CD14-positive monocyte (primary cell): ENCODE measurements at regions not wholly inside any gene's neighbourhood (a gene's known extent, or its start where the extent isn't known, plus 50 kb on each side); places are given as distances from the start of the nearest gene placed in this dataset.

Experiments
- DNase-seq, 3 donors: peaks; one replicate each; pipeline ENCODE4 v3.0.0-alpha.2; 2011 to 2022
- H2AFZ ChIP-seq: 2 replicates; pipeline ENCODE4 v1.6.0; 2012; ENCODE audit warnings: mild to moderate bottlenecking, low read depth, low read length, inconsistent platforms; ENCODE audit not compliant: insufficient read depth, poor library complexity, severe bottlenecking
- H3K27ac ChIP-seq, 2 donors: 1 replicate in 1 of 2; 2 replicates in 1 of 2; pipeline ENCODE4 v1.5.1; 2012 to 2013; ENCODE audit warnings: low read length in 2 of 2, control low read depth in 1 of 2, inconsistent platforms in 1 of 2, low read depth in 1 of 2, mild to moderate bottlenecking in 1 of 2
- H3K27me3 ChIP-seq, 2 donors: one replicate each; pipeline versions ENCODE4 v1.6.0 to v1.6.1; 2011 to 2013; ENCODE audit warnings: low read length in 2 of 2; ENCODE audit not compliant: control insufficient read depth in 2 of 2, insufficient read depth in 2 of 2
- H3K36me3 ChIP-seq, 2 donors: replicated peaks in 1 of 2; 1 replicate in 1 of 2; 2 replicates in 1 of 2; pipeline versions ENCODE4 v1.5.1 to v1.6.1; 2012 to 2013; ENCODE audit warnings: low read length in 2 of 2, control low read depth in 1 of 2, inconsistent platforms in 1 of 2, mild to moderate bottlenecking in 1 of 2; ENCODE audit not compliant: insufficient read depth in 2 of 2, control insufficient read depth in 1 of 2
- H3K4me1 ChIP-seq, 2 donors: 1 replicate in 1 of 2; 2 replicates in 1 of 2; pipeline versions ENCODE4 v1.5.1 to v1.6.1; 2012 to 2013; ENCODE audit warnings: low read length in 2 of 2, control low read depth in 1 of 2, inconsistent platforms in 1 of 2, mild to moderate bottlenecking in 1 of 2, moderate library complexity in 1 of 2; ENCODE audit not compliant: insufficient read depth in 2 of 2, control insufficient read depth in 1 of 2
- H3K4me2 ChIP-seq: replicated peaks from 2 replicates; pipeline ENCODE3; 2012; ENCODE audit warnings: low read length, moderate library complexity, mild to moderate bottlenecking; ENCODE audit not compliant: poor library complexity, severe bottlenecking; ENCODE audit errors: extremely low read depth
- H3K4me3 ChIP-seq, 3 experiments: fragments of 200-600 bp in 1 of 3; sonication (generic) in 1 of 3; replicated peaks in 1 of 3; 1 replicate in 2 of 3; 2 replicates in 1 of 3; pipeline ENCODE4 v1.5.1; 2011 to 2013; ENCODE audit warnings: low read length in 3 of 3, mild to moderate bottlenecking in 3 of 3, control low read depth in 2 of 3, low read depth in 2 of 3, inconsistent platforms in 1 of 3, moderate library complexity in 1 of 3
- H3K79me2 ChIP-seq: 2 replicates; pipeline ENCODE4 v1.6.0; 2012; ENCODE audit warnings: mild to moderate bottlenecking, control low read depth, inconsistent platforms, low read length, moderate library complexity; ENCODE audit not compliant: insufficient read depth
- H3K9ac ChIP-seq: 2 replicates; pipeline ENCODE4 v1.6.0; 2017; ENCODE audit warnings: low read length, mild to moderate bottlenecking; ENCODE audit not compliant: insufficient read depth, poor library complexity, severe bottlenecking
- H3K9me3 ChIP-seq, 2 donors: replicated peaks in 1 of 2; 1 replicate in 1 of 2; 2 replicates in 1 of 2; pipeline versions ENCODE4 v1.5.1 to v1.6.1; 2012 to 2013; ENCODE audit warnings: low read length in 2 of 2, control low read depth in 1 of 2; ENCODE audit not compliant: control insufficient read depth in 1 of 2, insufficient read depth in 1 of 2
- H4K20me1 ChIP-seq: 2 replicates; pipeline ENCODE4 v1.6.0; 2012; ENCODE audit warnings: mild to moderate bottlenecking, low read length, control low read depth, moderate library complexity; ENCODE audit not compliant: insufficient read depth
- H3K27ac Mint-ChIP-seq, 7 donors: one replicate each; pipeline ENCODE4 v1.8.0; 2020; ENCODE audit warnings: mild to moderate bottlenecking in 7 of 7, mixed read lengths in 7 of 7, moderate library complexity in 6 of 7, inconsistent platforms in 2 of 7
- H3K27me3 Mint-ChIP-seq, 3 donors: one replicate each; pipeline ENCODE4 v1.8.0; 2021 to 2022; ENCODE audit warnings: low read depth in 3 of 3, mild to moderate bottlenecking in 3 of 3, mixed read lengths in 3 of 3, moderate library complexity in 3 of 3, inconsistent platforms in 1 of 3
- H3K36me3 Mint-ChIP-seq, 2 donors: one replicate each; pipeline ENCODE4 v1.8.0; 2020; ENCODE audit warnings: mixed read lengths in 2 of 2, inconsistent platforms in 1 of 2, mild to moderate bottlenecking in 1 of 2
- H3K4me1 Mint-ChIP-seq: one replicate; pipeline ENCODE4 v1.8.0; 2020; ENCODE audit warnings: mild to moderate bottlenecking, mixed read lengths
- H3K4me3 Mint-ChIP-seq, 2 donors: one replicate each; pipeline ENCODE4 v1.8.0; 2020; ENCODE audit warnings: mild to moderate bottlenecking in 2 of 2, mixed read lengths in 2 of 2, moderate library complexity in 1 of 2
- H3K9me3 Mint-ChIP-seq, 7 donors: one replicate each; pipeline ENCODE4 v1.8.0; 2020 to 2022; ENCODE audit warnings: mixed read lengths in 7 of 7, mild to moderate bottlenecking in 6 of 7, moderate library complexity in 6 of 7, inconsistent platforms in 2 of 7
- CTCF ChIP-seq: fragments of 200-600 bp; IDR thresholded peaks from one replicate; pipeline ENCODE4 v1.8.0; 2022; ENCODE audit warnings: antibody characterized with exemption, mild to moderate bottlenecking
- WGBS: methylation state at CpG from one replicate; pipeline ENCODE4 v1.1.5; 2013; ENCODE audit warnings: missing lambda C conversion rate; ENCODE audit not compliant: insufficient coverage; 5-methylcytosine and 5-hydroxymethylcytosine counted together
- intact Hi-C, 2 donors: fragments of 100-400 bp; cut with micrococcal nuclease; formaldehyde crosslinking; loops; one replicate each; pipeline versions ENCODE4 v1.15.0 to v1.15.1; 2023

GRCh38 chr19:28468701-28469459, 744.1 kb downstream of the UQCRFS1 start:
- peaks cover 52% of the 10 kb centered on the region for H3K4me1 Mint-ChIP-seq
- peak; percentile 20 to 57 (median 43) for DNase-seq
- no peaks in the 10 kb centered on the region for H3K79me2 ChIP-seq
- peaks cover 39 to 45% of the 10 kb centered on the region in 2 donors for H3K4me1 ChIP-seq
- H3K9ac ChIP-seq = no peak overlapping the region
- peaks cover 0 to 2% (median 0%) of the 10 kb centered on the region in 7 donors for H3K9me3 Mint-ChIP-seq
- H3K27ac ChIP-seq = no peak overlapping the region
- peak overlapping the region; percentile 46 for H2AFZ ChIP-seq
- peaks cover 0 to 5% of the 10 kb centered on the region in 2 donors for H3K27me3 ChIP-seq
- TF ChIP-seq CTCF = no peak
- H3K4me3 Mint-ChIP-seq = peak overlapping the region in 1 of 2 donors; percentile 67
- H3K9me3 ChIP-seq = no peaks in the 10 kb centered on the region
- H3K27me3 Mint-ChIP-seq = peaks cover 2 to 7% (median 4%) of the 10 kb centered on the region in 3 donors
- H3K36me3 ChIP-seq = no peaks in the 10 kb centered on the region
- H3K4me3 ChIP-seq = peak overlapping the region in 1 of 3 experiments; percentile 15
- peak overlapping the region; percentile 29 for H3K4me2 ChIP-seq
- intact Hi-C loops = loop anchor here (5.0 kb wide), 3 partner anchors 33 to 238 kb away; no protein-coding TSS in a partner anchor
- peak overlapping the region in 1 of 7 donors; percentile 63 for H3K27ac Mint-ChIP-seq
- WGBS = 2% methylated on average over 17 of the region's 17 CpGs
- H4K20me1 ChIP-seq = no peaks in the 10 kb centered on the region
- no peaks in the 10 kb centered on the region for H3K36me3 Mint-ChIP-seq

GRCh38 chr19:28466107-28467045, 746.6 kb downstream of the UQCRFS1 start:
- Histone ChIP-seq H3K4me2 (no peak overlapping the region), H3K36me3 (no peaks in the 10 kb centered on the region), H4K20me1 (no peaks in the 10 kb centered on the region), H3K4me3 (no peak overlapping the region), H3K9ac (no peak overlapping the region), H3K27ac (no peak overlapping the region), H3K79me2 (no peaks in the 10 kb centered on the region), H2AFZ (no peak overlapping the region), H3K4me1 (peaks cover 14 to 20% of the 10 kb centered on the region in 2 donors), H3K27me3 (peaks cover 0 to 5% of the 10 kb centered on the region in 2 donors), H3K9me3 (no peaks in the 10 kb centered on the region)
- H3K4me3 Mint-ChIP-seq = no peak overlapping the region
- H3K27me3 Mint-ChIP-seq = peaks cover 5 to 7% (median 5%) of the 10 kb centered on the region in 3 donors
- WGBS = 91% methylated on average over 4 of the region's 9 CpGs
- intact Hi-C loops = loop anchor here (2.0 to 5.0 kb wide), 5 partner anchors 36 to 412 kb away; no protein-coding TSS in a partner anchor
- peak; percentile 88 for TF ChIP-seq CTCF
- H3K4me1 Mint-ChIP-seq = peaks cover 27% of the 10 kb centered on the region
- peak overlapping the region in 1 of 7 donors; percentile 24 for H3K27ac Mint-ChIP-seq
- DNase-seq = peak; percentile 50 to 57 (median 55)
- no peaks in the 10 kb centered on the region for H3K36me3 Mint-ChIP-seq
- H3K9me3 Mint-ChIP-seq = peaks cover 0 to 2% (median 0%) of the 10 kb centered on the region in 7 donors
